Stimulated activated naive CD4-positive, alpha-beta T cell (primary cell): ENCODE measurements at regions not wholly inside any gene's neighbourhood (a gene's known extent, or its start where the extent isn't known, plus 50 kb on each side); places are given as distances from the start of the nearest gene placed in this dataset.
"Not testable (repeated sequence)": the region's sequence is repeated elsewhere in the genome, so short reads cannot be mapped to it uniquely, and the experiment has no call there.

Experiments used
- DNase-seq, 6 experiments: peaks; one replicate each; lab custom pipeline; 2025; lab: John Stamatoyannopoulos, UW

- DNase-seq = no peak
Observed at GRCh38 chr1:241447031-241447644, 72.4 kb downstream of the FH start.

- no peak for DNase-seq
Observed at GRCh38 chr1:241444836-241445235, 74.7 kb downstream of the FH start.

GRCh38 chr1:241443561-241443960, 76.0 kb downstream of the FH start:
- no peak for DNase-seq

GRCh38 chr1:241442686-241443085, 76.9 kb downstream of the FH start:
- DNase-seq = no peak

- DNase-seq = no peak
Observed at GRCh38 chr1:241440904-241441303, 78.7 kb downstream of the FH start.

GRCh38 chr1:241438686-241439085, 80.9 kb downstream of the FH start:
- not testable (repeated sequence) for DNase-seq

GRCh38 chr1:241432241-241432640, 75.2 kb upstream of the RGS7 start:
- no peak for DNase-seq

GRCh38 chr1:241425091-241425490, 68.1 kb upstream of the RGS7 start:
- not testable (repeated sequence) for DNase-seq

GRCh38 chr1:241424480-241424971, 67.5 kb upstream of the RGS7 start:
- DNase-seq = no peak

GRCh38 chr1:241423541-241424479, 66.8 kb upstream of the RGS7 start:
- peak in 1 of 6 experiments; percentile 6 for DNase-seq

GRCh38 chr1:241422470-241422869, 65.5 kb upstream of the RGS7 start:
- no peak for DNase-seq

GRCh38 chr1:241419986-241420385, 63.0 kb upstream of the RGS7 start:
- no peak for DNase-seq

- DNase-seq = no peak
Observed at GRCh38 chr1:241417258-241417657, 60.3 kb upstream of the RGS7 start.

- no peak for DNase-seq
Observed at GRCh38 chr1:241413974-241414373, 57.0 kb upstream of the RGS7 start.

- DNase-seq = no peak
Observed at GRCh38 chr1:241413386-241413785, 56.4 kb upstream of the RGS7 start.

- no peak for DNase-seq
Observed at GRCh38 chr1:241412646-241413045, 55.6 kb upstream of the RGS7 start.

GRCh38 chr1:241411776-241412338, 54.9 kb upstream of the RGS7 start:
- DNase-seq = no peak

- no peak for DNase-seq
Observed at GRCh38 chr1:241411056-241411775, 54.2 kb upstream of the RGS7 start.

- DNase-seq = no peak
Observed at GRCh38 chr1:241408170-241408569, 51.2 kb upstream of the RGS7 start.
